ENCODE measurements at regions not wholly inside any gene's neighbourhood (a gene's known extent, or its start where the extent isn't known, plus 50 kb on each side); places are given as distances from the start of the nearest gene placed in this dataset.

DNA sequence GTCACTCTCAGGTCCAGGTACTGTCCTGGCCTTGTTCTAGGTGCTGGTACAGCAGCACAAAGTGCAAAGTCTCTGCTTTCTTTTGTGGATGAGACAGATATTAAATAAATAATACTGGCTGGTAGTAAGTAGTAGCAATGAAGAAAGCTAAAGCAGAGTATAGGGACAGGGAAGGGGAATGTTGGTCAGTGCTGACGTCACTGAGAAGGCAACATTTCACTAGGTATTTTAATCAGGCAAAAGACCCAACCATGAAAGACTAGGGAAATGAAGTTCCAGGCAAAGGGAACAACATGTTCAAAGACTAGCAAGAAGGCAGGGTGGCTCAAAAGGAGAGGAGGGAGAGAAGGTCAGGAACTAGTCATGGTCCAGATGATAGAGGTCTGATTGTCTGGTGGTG, 388.2 kb downstream of the YTHDC2 start:
- TF ChIP-seq EZH2phosphoT487 (IDR thresholded peaks at IDR 0.05; ENCODE audit: borderline replicate concordance, low read length) (no peak), CTCF (IDR thresholded peaks at IDR 0.05; ENCODE audit: low read depth, low read length, poor library complexity, severe bottlenecking) (no peak)
- Histone ChIP-seq H3K36me3 (ENCODE audit: control insufficient read depth, low read length) (no peaks in the 10 kb centered on the region), H3K4me1 (ENCODE audit: control insufficient read depth, low read length) (no peaks in the 10 kb centered on the region), H4K20me1 (ENCODE audit: control insufficient read depth, insufficient read depth, low read depth, low read length) (no peaks in the 10 kb centered on the region), H3K4me3 (ENCODE audit: low read length) (no peak overlapping the region), H3K9me3 (ENCODE audit: control insufficient read depth, insufficient read depth, low read length) (no peaks in the 10 kb centered on the region), H3F3A (ENCODE audit: control insufficient read depth, insufficient read depth) (no peaks in the 10 kb centered on the region), H3K27ac (ENCODE audit: low read depth, low read length) (no peak overlapping the region), H3K79me2 (ENCODE audit: control insufficient read depth, low read length) (no peaks in the 10 kb centered on the region), H3K4me2 (ENCODE audit: low read length) (no peak overlapping the region), H3K27me3 (ENCODE audit: control insufficient read depth, low read length) (no peaks in the 10 kb centered on the region), H3K9me2 (replicated peaks; ENCODE audit: control insufficient read depth, low read length) (no peaks in the 10 kb centered on the region)

GRCh38 chr5:113902917-113903660, 389.6 kb downstream of the YTHDC2 start:
- TF ChIP-seq EZH2phosphoT487 (IDR thresholded peaks at IDR 0.05; ENCODE audit: borderline replicate concordance, low read length): no peak
- TF ChIP-seq CTCF (IDR thresholded peaks at IDR 0.05; ENCODE audit: low read depth, low read length, poor library complexity, severe bottlenecking): no peak
- no peak overlapping the region for H3K4me2 ChIP-seq (ENCODE audit: low read length)
- no peak overlapping the region for H3K4me3 ChIP-seq (ENCODE audit: low read length)
- H3K4me1 ChIP-seq (ENCODE audit: control insufficient read depth, low read length): no peaks in the 10 kb centered on the region
- H3K27me3 ChIP-seq (ENCODE audit: control insufficient read depth, low read length): no peaks in the 10 kb centered on the region
- no peak overlapping the region for H3K27ac ChIP-seq (ENCODE audit: low read depth, low read length)
- no peaks in the 10 kb centered on the region for H3K79me2 ChIP-seq (ENCODE audit: control insufficient read depth, low read length)
- H4K20me1 ChIP-seq (ENCODE audit: control insufficient read depth, insufficient read depth, low read depth, low read length): no peaks in the 10 kb centered on the region
- H3K9me3 ChIP-seq (ENCODE audit: control insufficient read depth, insufficient read depth, low read length): no peaks in the 10 kb centered on the region
- H3F3A ChIP-seq (ENCODE audit: control insufficient read depth, insufficient read depth): no peaks in the 10 kb centered on the region
- H3K9me2 ChIP-seq (replicated peaks; ENCODE audit: control insufficient read depth, low read length): no peaks in the 10 kb centered on the region
- no peaks in the 10 kb centered on the region for H3K36me3 ChIP-seq (ENCODE audit: control insufficient read depth, low read length)

DNA sequence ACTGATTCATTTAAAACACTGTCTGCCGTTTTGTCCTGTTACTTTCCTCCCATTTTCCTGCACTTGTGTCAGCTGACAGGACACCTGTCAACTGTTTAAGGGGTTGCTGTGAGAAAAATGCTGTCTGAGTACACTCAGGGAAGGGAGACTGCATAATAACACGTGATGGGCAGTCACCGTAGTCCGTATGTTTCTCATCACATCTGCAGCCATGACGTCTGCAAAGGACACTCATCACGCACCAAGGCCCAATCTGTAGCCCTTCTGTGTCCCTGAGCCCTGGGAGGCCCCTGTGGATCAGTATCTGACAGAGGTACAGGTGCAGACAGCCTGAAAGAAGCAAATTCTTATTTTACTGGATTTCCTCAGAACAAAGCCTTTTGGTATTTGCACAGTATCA, 396.3 kb downstream of the YTHDC2 start:
- H3K9me2 ChIP-seq (replicated peaks; ENCODE audit: control insufficient read depth, low read length): no peaks in the 10 kb centered on the region

More for the DNA sequence above, 396.3 kb downstream of the YTHDC2 start:
- H3K9me3 ChIP-seq (ENCODE audit: control insufficient read depth, insufficient read depth, low read length): no peaks in the 10 kb centered on the region
- H3K4me1 ChIP-seq (ENCODE audit: control insufficient read depth, low read length): no peaks in the 10 kb centered on the region
- no peak overlapping the region for H3K27ac ChIP-seq (ENCODE audit: low read depth, low read length)
- no peaks in the 10 kb centered on the region for H3K79me2 ChIP-seq (ENCODE audit: control insufficient read depth, low read length)
- TF ChIP-seq CTCF (IDR thresholded peaks at IDR 0.05; ENCODE audit: low read depth, low read length, poor library complexity, severe bottlenecking): no peak
- no peak for TF ChIP-seq EZH2phosphoT487 (IDR thresholded peaks at IDR 0.05; ENCODE audit: borderline replicate concordance, low read length)
- no peak overlapping the region for H3K4me2 ChIP-seq (ENCODE audit: low read length)
- H3K36me3 ChIP-seq (ENCODE audit: control insufficient read depth, low read length): no peaks in the 10 kb centered on the region
- no peaks in the 10 kb centered on the region for H3F3A ChIP-seq (ENCODE audit: control insufficient read depth, insufficient read depth)
- H3K27me3 ChIP-seq (ENCODE audit: control insufficient read depth, low read length): no peaks in the 10 kb centered on the region
- no peak overlapping the region for H3K4me3 ChIP-seq (ENCODE audit: low read length)
- no peaks in the 10 kb centered on the region for H4K20me1 ChIP-seq (ENCODE audit: control insufficient read depth, insufficient read depth, low read depth, low read length)
